ENCODE measurements at regions not wholly inside any gene's neighbourhood (a gene's known extent, or its start where the extent isn't known, plus 50 kb on each side); places are given as distances from the start of the nearest gene placed in this dataset.
A peak's percentile ranks its signal among the peaks of the same experiment; 100 is the strongest.

DNA sequence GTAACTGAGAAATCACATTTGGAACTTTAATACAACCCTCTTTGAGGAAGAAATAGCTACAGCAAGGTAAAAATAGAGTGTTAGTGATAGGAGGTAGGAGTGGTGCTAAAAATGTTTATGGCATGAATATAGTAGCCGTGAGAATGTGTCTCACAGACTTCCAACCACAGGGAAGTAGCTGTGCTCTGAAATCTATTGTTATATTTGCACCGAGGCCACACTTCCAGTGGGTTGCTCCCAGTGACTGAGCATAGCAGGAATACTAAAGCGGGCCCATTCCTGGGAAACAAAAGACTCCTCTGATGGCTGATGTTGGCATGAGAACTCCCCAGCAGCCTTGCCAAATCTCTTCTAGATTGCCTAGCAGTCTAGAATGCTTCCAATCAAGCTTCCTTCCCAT, 174.1 kb upstream of the PLXNC1 start:
- DNase-seq (ENCODE audit: low read depth), result no peak
- H3K4me3 ChIP-seq (ENCODE audit: low read depth, low read length), result no peak overlapping the region
- TF ChIP-seq MYC (IDR thresholded peaks at IDR 0.05; ENCODE audit: low read depth, low read length) (no peak), MAX (IDR thresholded peaks at IDR 0.05; ENCODE audit: low read depth, low read length) (no peak), POLR2A (IDR thresholded peaks at IDR 0.05; ENCODE audit: extremely low read depth, insufficient read length) (no peak)
- TF ChIP-seq, protein P1, sequence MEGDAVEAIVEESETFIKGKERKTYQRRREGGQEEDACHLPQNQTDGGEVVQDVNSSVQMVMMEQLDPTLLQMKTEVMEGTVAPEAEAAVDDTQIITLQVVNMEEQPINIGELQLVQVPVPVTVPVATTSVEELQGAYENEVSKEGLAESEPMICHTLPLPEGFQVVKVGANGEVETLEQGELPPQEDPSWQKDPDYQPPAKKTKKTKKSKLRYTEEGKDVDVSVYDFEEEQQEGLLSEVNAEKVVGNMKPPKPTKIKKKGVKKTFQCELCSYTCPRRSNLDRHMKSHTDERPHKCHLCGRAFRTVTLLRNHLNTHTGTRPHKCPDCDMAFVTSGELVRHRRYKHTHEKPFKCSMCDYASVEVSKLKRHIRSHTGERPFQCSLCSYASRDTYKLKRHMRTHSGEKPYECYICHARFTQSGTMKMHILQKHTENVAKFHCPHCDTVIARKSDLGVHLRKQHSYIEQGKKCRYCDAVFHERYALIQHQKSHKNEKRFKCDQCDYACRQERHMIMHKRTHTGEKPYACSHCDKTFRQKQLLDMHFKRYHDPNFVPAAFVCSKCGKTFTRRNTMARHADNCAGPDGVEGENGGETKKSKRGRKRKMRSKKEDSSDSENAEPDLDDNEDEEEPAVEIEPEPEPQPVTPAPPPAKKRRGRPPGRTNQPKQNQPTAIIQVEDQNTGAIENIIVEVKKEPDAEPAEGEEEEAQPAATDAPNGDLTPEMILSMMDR (IDR thresholded peaks at IDR 0.05; ENCODE audit: low read depth, low read length), result no peak

DNA sequence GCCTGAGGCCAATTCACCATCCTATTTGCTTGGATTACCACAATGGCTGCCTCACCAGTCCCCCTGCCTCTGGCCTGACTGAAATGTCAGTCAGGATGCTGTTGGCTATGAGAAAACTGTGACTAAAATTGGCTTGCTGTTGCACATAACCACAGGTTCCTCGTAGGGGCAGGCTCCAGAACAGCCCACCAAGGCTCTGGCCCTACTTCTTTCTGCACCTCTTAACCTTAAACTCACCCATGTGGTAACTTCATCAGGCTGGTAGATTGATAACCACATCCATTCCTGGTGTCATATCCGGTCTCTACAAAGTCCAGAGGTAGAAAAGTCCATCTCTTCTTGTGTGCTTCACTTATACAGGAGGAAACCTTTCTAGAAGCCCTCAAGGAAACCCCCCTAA, 172.4 kb upstream of the PLXNC1 start:
- no peak for DNase-seq (ENCODE audit: low read depth)
- TF ChIP-seq MYC (IDR thresholded peaks at IDR 0.05; ENCODE audit: low read depth, low read length), result no peak
- TF ChIP-seq, protein P1 (IDR thresholded peaks at IDR 0.05; ENCODE audit: low read depth, low read length), result no peak
- TF ChIP-seq POLR2A (IDR thresholded peaks at IDR 0.05; ENCODE audit: extremely low read depth, insufficient read length), result no peak
- no peak for TF ChIP-seq MAX (IDR thresholded peaks at IDR 0.05; ENCODE audit: low read depth, low read length)
- no peak overlapping the region for H3K4me3 ChIP-seq (ENCODE audit: low read depth, low read length)

DNA sequence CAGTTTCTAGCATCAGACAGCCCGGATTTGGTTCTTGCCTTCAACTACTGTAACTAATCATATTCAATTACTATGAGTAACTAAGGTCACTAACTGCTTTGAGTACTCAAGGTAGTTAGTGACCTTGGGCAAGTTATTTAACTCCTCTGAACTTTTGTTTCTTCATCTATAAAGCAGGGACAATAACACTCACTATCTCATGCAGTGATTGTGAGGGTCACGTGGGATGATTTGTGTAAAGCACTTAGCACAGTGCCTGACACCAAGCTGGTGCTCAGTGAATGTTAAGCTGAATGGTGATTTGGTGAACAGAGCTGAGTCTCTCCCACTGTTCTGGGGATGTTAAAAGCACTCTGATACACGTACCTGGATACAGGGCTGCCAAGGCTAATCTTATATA, 171.3 kb upstream of the PLXNC1 start:
- no peak for DNase-seq (ENCODE audit: low read depth)
- TF ChIP-seq MAX (IDR thresholded peaks at IDR 0.05; ENCODE audit: low read depth, low read length), result no peak
- TF ChIP-seq, protein P1 (IDR thresholded peaks at IDR 0.05; ENCODE audit: low read depth, low read length), result no peak
- TF ChIP-seq MYC (IDR thresholded peaks at IDR 0.05; ENCODE audit: low read depth, low read length), result no peak
- H3K4me3 ChIP-seq (ENCODE audit: low read depth, low read length), result no peak overlapping the region

GRCh38 chr12:93978553-93978952, 169.8 kb upstream of the PLXNC1 start:
- no peak overlapping the region for H3K4me3 ChIP-seq (ENCODE audit: low read depth, low read length)
- TF ChIP-seq, protein P1 (IDR thresholded peaks at IDR 0.05; ENCODE audit: low read depth, low read length), result no peak
- no peak for TF ChIP-seq MYC (IDR thresholded peaks at IDR 0.05; ENCODE audit: low read depth, low read length)
- no peak for TF ChIP-seq POLR2A (IDR thresholded peaks at IDR 0.05; ENCODE audit: extremely low read depth, insufficient read length)
- no peak for TF ChIP-seq MAX (IDR thresholded peaks at IDR 0.05; ENCODE audit: low read depth, low read length)
- DNase-seq (ENCODE audit: low read depth), result no peak

DNA sequence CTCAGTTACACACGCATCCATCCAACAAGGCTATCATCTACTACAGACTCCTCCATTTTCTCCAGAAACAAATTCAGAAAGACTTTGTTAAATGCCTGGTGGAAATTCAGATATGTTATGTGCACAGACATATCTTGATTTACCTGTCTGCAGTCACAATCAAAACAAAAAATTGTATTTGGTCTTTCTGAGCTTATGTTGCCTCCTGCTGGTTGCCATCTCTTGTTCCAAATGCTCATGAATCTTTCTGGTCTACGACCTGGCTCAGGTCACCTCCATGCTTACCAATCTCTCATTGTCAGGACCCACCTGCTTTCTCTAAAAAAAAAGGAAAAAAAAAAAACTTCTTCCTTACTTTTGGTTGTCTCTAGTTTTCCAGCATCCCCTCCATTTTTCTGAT, 169.2 kb upstream of the PLXNC1 start:
- DNase-seq (ENCODE audit: low read depth), result peak; percentile 46
- no peak overlapping the region for H3K4me3 ChIP-seq (ENCODE audit: low read depth, low read length)
- TF ChIP-seq, protein P1 (IDR thresholded peaks at IDR 0.05; ENCODE audit: low read depth, low read length), result peak; percentile 48
- TF ChIP-seq MAX (IDR thresholded peaks at IDR 0.05; ENCODE audit: low read depth, low read length), result no peak
- TF ChIP-seq MYC (IDR thresholded peaks at IDR 0.05; ENCODE audit: low read depth, low read length), result no peak
- TF ChIP-seq POLR2A (IDR thresholded peaks at IDR 0.05; ENCODE audit: extremely low read depth, insufficient read length), result no peak

DNA sequence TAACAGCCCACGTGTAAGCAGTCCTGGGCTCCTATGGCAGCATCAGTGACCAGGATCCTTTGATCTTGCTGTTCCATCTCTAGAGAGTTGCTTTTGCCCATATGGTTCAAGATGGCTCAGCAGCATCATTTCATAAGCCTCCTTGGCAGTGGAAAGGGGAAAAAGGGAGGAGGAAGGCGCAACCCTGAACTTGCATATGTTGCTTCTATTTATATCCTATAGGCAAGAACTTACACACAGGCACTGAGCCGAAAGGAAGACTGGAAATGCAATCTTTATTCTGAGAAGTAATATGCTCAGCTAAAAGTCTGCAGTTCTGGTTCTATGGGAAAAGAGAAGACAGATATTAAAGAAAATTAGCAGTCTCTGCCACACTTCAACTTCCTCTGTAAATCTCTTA, 167.7 kb upstream of the PLXNC1 start:
- no peak overlapping the region for H3K4me3 ChIP-seq (ENCODE audit: low read depth, low read length)
- no peak for TF ChIP-seq POLR2A (IDR thresholded peaks at IDR 0.05; ENCODE audit: extremely low read depth, insufficient read length)
- TF ChIP-seq, protein P1 (IDR thresholded peaks at IDR 0.05; ENCODE audit: low read depth, low read length), result no peak
- TF ChIP-seq MYC (IDR thresholded peaks at IDR 0.05; ENCODE audit: low read depth, low read length), result no peak
- TF ChIP-seq MAX (IDR thresholded peaks at IDR 0.05; ENCODE audit: low read depth, low read length), result no peak
- DNase-seq (ENCODE audit: low read depth), result no peak

Data from NB4 (cell line).